NCI-H1092 treated with DMSO at 0.1 percent for 48 hours (cell line): ENCODE measurements at regions not wholly inside any gene's neighbourhood (a gene's known extent, or its start where the extent isn't known, plus 50 kb on each side); places are given as distances from the start of the nearest gene placed in this dataset.

Experiments used
- DNase-seq: peaks from one replicate; lab custom pipeline; 2025; lab: John Stamatoyannopoulos, UW

- no peak for DNase-seq
Measured at GRCh38 chr18:30072609-30073385, 969.7 kb downstream of the DSC3 start.

DNA sequence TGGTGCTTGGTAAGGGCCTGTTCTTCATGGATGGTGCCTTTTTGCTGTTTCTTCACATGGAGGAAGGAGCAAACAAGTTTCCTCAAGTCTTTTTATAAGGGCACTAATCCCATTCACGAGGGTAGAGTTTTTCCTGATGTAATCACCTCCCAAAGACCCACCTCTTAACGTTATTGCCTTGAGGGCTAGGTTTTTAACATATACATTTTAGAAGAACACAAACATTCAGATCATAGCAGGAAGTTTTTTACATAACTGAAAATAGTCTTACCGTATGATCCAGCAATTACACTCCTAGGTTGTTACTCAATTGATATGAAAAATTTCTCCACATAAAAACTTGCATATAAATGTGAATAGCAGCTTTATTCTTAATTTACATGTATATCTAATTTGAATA is 976.3 kb downstream of the DSC3 start:
- DNase-seq: no peak

GRCh38 chr18:30057398-30057797 is 985.1 kb downstream of the DSC3 start:
- no peak for DNase-seq

DNA sequence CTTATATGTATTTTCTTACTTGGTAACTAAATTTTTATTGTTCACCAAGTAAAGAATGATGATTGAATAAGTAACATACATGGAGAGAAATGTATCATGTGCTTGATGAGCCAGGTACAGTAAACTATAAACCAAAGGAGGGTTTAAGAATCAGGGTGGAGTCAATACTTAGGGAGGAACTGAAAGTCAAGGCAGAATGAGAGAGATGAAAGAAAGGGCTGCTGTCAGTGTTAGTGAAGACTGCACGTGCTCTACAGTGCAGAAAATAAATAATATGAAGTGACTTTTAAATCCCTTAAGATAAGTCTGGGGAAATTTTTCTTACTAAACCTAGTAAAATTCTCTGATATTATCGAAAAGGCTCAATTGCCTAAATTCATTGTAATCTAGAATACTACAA is 986.0 kb downstream of the DSC3 start:
- no peak for DNase-seq

GRCh38 chr18:30044496-30044895 is 998.0 kb downstream of the DSC3 start:
- DNase-seq: no peak

DNA sequence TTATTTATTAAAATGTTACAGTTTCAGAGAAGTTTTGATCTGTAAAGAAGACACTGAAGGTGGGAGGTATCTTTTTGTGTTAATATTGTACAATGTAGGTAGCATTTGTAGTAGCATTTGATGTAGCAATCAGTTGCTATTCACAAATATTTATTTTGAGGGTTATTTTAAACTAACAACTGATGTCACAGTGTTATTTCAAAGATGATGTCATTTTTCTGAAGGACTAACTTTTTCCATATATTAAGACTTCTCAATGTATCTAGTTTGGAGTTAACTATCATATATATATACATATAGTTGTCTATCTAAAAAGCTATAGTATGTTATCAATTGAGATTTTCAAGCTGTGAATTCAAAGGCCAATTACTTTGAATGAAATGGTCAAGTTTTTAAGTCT is 1003.3 kb downstream of the DSC3 start:
- no peak for DNase-seq

- no peak for DNase-seq
Measured at GRCh38 chr18:30034818-30035217, 1007.7 kb downstream of the DSC3 start.

DNA sequence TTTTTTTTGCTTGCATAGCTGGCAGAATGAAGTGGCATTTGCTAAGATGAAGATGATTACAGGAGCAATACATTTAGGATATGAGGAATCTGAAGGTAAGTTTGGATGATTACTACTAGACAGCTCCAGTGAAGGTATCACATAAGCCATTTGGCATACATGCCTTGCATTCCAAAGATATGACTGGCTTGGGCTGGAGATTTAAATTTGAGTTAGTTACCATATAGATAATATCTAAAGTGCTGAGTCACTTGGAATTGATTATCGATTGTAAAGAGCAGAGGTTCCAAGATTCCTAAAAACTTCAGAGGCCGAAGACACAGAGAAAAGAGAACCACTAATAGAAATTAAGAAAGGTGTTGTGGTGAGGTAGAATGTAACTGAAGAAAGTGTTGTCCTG is 1026.4 kb downstream of the DSC3 start:
- DNase-seq: no peak

DNA sequence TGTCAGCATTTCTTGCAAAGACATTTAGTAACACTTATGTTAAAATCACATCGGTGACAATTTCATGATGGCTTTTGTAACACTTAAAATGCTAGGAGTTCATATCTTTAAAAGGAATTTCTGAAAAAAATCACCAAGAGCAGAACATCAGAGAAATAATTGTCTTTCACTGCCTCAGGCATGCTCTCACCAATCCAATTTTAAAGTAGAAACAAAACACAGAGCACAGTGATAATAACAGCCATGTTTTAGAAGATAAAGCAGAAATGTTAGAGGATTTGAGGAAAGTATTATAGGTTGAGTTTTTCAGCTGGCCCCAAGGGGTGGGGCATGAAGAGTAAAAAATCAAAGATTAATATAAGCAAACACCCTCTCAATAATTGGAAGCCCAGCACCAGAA is 1037.6 kb downstream of the DSC3 start:
- no peak for DNase-seq

DNA sequence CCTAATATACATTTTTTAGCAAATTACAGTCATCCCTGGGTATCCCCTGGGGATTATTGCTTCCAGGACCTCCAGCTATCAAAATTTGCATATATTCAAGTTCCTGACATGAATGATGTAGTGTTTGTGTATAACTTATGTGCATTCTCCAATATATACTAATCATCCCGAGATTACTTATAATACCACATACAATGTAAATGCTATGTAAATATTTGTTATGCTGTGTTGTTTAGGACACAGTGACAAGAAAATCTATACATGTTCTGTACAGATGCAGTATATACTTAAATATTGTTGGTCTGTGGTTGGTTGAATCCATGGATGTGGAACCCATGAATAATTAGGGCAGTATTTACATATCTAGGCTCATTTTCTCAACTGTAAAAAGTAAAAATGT is 1060.3 kb downstream of the DSC3 start:
- DNase-seq: no peak

GRCh38 chr18:29979881-29980280 is 1062.7 kb downstream of the DSC3 start:
- no peak for DNase-seq

DNA sequence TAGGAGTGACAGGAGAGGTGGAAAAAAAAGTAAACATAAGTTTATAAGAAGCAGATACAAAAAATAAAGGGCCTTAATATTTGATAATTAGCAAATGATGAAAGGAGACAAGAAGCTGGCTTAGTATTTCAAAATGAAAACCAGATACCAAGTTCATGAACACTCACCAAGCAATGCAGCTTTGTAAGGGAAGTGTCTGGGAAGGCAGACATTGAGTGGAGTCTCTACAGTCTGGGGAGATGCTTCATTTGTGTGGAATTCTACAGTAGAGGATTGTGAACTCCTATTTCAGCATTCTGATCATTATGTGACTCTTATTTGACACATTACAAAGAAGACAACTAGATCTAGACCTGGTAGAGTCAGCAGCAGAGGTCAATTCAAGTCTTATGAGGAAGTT is 1072.7 kb downstream of the DSC3 start:
- DNase-seq: no peak

DNA sequence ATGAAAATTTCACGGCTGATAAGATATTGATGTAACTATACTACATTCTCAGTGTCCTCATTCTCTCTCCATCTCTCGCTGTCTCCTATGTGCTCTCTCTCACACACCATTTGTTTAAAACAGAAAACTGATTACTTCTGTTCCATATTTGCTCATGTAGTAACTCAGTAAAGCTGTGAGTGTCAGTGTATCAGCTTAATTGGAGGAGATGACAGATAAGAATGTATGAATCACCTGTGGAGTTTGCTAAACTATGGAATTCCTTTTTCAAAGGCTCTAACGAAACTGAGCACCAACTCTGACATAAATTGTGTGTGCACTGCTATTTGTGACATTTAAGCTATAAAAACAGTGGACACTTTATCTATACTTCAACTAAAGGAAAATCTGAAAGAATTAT is 1080.0 kb downstream of the DSC3 start:
- DNase-seq: no peak

DNA sequence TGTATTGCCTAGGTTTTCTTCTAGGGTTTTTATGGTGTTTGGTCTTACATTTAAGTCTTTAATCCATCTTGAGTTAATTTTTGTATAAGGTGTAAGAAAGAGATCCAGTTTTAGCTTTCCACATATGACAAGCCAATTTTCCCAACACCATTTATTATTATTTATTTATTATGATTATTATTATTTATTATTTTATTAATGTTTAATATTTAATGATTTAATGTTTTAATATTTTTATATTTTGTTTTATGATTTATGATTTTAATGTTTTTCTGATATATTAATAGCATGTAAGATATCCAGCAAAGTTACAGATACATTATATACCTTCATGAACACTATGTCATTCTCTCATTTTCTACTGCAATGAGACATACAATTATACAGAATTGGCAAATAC is 1082.0 kb downstream of the DSC3 start:
- DNase-seq: no peak

DNA sequence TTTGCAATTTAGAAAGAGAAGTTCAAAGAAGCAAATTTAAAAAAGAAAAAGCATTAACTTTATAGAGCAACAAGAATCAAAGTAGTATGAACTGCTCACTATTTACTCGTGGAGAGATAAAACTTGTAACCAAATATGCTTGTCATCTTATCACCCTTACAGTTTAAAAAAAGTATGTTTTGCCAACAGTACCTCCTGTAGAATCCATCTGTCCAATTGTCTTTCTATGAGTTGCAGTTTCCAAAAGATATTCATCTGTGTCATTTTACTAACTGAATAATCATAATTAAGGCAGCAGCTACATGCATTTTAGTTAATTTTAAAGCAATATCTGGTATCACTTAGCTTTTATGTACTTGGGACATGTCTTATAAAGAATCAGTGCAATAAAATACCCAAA is 1112.3 kb downstream of the DSC3 start:
- no peak for DNase-seq

DNA sequence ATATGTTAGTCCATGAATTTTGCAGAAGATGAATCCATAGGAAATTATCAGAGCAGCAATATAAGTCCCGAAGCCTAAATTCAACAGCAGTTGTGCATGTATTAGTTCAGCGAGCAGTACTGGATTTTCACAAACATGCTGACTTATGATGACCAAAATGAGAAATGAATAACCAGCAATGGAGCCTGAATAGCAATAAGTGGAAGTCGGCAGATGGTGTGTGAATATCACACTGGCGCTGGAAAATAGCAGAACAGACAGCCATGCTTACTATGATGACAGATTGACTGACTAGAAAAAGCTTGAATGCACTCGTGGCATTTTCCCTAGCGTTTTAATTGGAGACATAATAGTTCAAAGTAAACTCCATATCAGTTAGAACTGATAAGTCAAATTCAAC is 1114.5 kb downstream of the DSC3 start:
- no peak for DNase-seq

- no peak for DNase-seq
Measured at GRCh38 chr18:29925566-29925965, 1117.0 kb downstream of the DSC3 start.

DNA sequence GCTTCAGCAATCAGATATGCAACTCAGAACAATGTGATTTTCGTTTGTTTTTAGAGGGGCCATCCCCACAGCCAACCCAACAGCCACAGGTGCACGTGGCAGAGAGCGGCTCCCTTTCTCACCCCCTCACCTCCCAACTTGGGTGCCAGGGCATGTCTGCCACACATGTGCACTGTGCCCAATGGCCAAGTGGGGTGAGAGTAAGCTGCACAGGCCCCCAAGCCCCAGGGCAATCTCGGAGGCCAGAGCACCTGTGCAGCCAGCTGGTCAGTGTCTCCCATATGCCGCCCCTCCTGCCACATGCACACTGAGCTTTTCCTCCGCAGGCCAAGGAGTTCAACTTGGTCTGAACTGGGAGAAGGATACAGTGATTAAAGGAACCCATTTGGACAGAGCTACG is 1130.2 kb downstream of the DSC3 start:
- no peak for DNase-seq

- DNase-seq: peak; percentile 34
Measured at GRCh38 chr18:29892960-29893558, 1149.5 kb downstream of the DSC3 start.

- DNase-seq: no peak
Measured at GRCh38 chr18:29883114-29883513, 1159.4 kb downstream of the DSC3 start.

DNA sequence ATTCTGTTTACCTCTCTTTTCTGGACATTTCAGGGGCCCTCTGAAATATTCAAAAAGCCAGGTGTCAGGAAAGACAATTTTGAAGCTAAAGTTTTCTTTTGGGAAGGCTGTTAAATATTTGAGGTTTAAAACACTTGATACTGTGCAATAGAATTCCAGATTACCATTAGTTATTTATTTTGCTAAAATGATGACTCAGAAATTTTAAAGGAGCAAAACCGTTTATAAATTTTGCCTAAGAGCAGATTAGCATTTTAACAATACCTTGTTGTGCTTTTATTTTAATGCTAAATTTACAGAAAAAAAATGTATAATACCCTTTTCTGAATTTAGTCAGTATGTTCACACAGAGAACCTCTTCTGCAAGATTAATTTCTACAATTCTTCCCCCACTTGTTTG is 1159.9 kb downstream of the DSC3 start:
- DNase-seq: no peak

- DNase-seq: no peak
Measured at GRCh38 chr18:29879763-29880162, 1162.8 kb downstream of the DSC3 start.

GRCh38 chr18:29874519-29875098 is 1167.9 kb downstream of the DSC3 start:
- DNase-seq: peak; percentile 50

DNA sequence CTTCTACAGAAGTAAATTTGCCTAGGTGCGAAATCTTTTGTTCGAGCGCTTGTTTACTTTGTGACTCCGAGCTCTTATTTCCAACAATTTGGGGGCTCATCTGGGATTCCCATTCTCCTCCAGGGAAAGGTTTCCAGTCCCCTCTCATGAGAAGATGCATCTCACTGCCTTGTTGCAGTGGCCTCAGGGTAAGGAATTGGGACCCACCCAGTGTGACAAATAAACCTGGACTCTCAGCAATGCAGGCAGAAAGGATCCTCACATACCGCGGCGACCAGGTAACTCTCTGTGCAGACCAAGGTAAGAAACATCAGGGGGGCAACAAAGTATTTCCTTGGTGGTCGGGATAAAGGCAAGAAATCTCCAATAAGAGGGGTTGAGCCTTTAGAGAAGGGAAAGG is 1169.3 kb downstream of the DSC3 start:
- DNase-seq: no peak
